GM21423 (cell line): ENCODE measurements at regions not wholly inside any gene's neighbourhood (a gene's known extent, or its start where the extent isn't known, plus 50 kb on each side); places are given as distances from the start of the nearest gene placed in this dataset.

Experiments
- ATAC-seq: cut with Tn5 transposase; IDR thresholded peaks from one replicate; pipeline ENCODE4 v1.9.1; 2021; ENCODE audit warnings: mild to moderate bottlenecking, moderate library complexity; ENCODE audit not compliant: unreplicated experiment

DNA sequence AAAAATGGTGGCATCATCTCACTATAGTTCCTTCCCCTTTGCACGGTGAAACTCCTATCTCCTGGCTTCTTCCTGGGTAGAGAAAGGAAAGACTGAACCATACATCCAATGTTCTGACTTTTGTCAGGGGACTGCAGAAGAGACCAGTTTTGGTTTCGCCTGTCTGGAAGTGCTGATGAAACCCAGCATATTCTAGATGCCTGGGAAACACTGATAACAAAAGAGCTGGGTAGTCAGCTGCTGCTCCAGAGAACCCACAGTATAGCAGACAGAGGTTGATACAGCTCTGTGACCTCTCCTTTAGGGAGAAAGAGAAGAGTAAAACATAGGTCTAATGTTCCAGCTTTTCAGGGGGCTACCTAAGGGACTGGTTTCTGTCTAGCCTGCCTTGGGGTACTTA, 695.3 kb downstream of the DIAPH3 start:
- no peak for ATAC-seq

- ATAC-seq = no peak
Measured at GRCh38 chr13:59471106-59471505, 692.6 kb downstream of the DIAPH3 start.

DNA sequence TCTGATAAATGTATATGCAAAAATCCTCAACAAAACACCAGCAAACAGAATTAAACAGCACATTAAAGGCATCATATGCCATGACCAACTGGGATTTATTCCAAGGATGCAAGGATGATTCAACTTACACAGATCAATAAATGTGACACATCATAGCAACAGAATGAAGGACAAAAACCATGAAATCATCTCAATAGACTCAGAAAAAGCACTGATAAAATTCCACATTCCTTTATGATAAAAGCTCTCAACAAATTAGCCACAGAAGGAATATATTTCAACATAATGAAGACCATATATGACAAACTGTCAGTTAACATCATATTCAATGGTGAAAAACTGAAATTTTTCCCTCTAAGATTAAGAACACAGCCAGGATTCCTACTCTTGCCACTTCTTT, 691.6 kb downstream of the DIAPH3 start:
- ATAC-seq = no peak

DNA sequence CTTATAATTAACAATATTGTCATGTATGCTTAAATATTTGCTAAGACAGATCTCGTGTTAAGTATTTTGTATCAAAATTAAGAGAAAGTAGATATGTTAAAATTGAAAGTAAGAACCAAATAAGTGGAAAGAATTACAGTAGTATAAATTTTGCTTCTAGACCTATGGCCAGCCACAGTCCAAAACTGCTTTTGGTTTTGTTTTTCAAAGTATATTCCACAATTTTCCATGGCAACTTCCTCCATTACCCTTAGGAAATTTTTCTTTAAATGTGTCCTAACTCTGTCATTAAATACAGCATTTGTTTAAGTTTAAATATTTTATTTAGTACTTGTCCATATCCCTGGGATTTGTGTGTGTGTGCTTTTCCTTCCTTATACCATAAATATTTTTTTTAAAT, 689.0 kb downstream of the DIAPH3 start:
- ATAC-seq = no peak

GRCh38 chr13:59475911-59476310, 687.8 kb downstream of the DIAPH3 start:
- no peak for ATAC-seq

DNA sequence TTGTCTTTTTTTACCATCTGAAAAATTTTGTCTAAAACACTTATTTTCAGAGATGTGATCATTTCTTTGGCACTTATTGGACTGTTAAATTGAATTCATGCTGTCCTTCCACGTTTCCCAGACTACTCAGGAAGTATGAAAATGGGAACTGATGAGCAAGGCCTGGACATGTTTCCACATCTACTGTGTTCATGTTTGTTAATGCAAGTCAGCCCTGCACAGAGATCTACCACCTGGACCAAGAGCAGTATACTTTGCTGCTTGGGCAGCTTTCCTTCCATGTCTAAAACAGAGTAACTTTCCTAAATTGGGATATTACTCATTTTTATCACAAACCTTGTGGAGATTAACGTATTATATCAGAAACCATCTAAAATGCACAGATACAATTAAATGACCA, 687.4 kb downstream of the DIAPH3 start:
- no peak for ATAC-seq

DNA sequence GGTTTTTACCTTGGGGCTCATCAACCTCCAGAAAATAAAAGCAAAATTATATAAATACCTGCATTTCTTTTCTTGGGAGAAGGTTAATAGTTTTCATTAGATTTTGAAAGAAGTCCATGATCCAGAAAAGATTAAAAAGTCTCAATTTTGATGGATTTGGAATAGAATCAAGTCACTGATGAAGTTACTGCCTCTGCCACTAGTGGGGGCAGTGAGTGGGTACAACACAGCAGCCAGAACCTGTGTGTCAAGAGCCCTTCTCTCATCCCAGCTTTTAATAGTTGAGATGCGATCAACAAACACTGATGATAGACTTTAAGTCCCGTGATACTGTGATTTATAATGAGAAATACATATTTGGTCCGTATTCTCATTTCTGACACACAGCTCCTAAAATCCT, 686.7 kb downstream of the DIAPH3 start:
- ATAC-seq = no peak

DNA sequence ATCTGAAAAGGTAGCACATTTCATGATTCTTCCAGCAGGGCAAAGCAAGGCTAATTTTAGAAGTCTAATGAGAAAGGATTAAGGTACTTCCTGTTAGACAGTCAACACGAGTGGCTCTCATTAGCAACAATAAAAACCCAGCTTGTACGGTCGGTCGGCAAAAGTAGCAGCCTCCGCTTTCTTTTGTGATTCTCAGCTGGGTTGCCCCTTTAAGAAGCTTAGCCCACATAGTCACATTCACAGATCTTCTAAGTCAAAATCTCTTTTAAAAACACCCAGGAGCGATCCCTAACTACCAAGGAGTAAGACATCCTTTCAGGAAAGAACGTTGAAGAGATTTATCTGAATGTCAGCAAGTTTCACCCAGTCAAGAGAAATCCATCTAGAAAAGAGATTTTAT, 684.8 kb downstream of the DIAPH3 start:
- ATAC-seq = no peak

GRCh38 chr13:59479629-59480028, 684.1 kb downstream of the DIAPH3 start:
- ATAC-seq = no peak

- ATAC-seq = no peak
Measured at GRCh38 chr13:59480396-59481259, 683.1 kb downstream of the DIAPH3 start.

GRCh38 chr13:59483501-59484145, 680.1 kb downstream of the DIAPH3 start:
- ATAC-seq = no peak

DNA sequence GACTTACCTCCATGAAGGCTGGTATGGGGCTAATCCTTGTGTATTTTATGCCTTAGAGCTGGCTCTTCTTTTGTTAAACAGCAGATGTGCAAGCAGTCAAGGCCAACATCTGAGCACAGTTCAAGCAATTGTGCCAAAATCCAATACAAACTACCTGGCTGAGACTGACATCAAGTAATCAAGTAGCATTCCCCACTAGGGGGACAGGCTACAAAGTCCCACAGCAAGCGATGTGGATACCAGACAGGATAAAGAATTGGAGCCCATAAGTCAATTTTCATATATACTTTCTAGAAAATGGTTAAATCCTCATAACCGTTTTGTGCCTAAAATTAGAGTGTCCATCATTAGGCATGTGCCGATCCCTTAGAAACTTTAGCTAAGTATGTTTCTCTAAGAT, 675.8 kb downstream of the DIAPH3 start:
- ATAC-seq = no peak

GRCh38 chr13:59488436-59488835, 675.3 kb downstream of the DIAPH3 start:
- no peak for ATAC-seq

DNA sequence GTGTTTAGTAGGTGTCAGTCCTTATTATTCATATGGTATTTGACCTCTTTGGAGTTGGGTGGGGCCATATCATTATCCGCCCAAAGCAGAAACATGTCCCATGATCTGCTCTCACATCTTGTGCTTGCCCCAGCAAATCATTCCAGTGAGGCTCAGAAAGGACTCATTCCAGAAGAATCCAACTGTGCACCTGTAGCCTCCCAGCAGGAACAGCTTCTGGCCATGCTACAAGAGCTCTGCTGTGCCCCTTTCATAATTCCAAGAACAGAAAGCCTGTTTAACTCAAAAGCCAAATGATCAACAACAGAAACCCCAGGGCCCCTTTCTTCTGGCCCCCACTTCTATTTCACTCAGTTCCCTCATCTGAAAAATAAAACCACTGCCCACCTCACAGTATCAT, 673.1 kb downstream of the DIAPH3 start:
- no peak for ATAC-seq

DNA sequence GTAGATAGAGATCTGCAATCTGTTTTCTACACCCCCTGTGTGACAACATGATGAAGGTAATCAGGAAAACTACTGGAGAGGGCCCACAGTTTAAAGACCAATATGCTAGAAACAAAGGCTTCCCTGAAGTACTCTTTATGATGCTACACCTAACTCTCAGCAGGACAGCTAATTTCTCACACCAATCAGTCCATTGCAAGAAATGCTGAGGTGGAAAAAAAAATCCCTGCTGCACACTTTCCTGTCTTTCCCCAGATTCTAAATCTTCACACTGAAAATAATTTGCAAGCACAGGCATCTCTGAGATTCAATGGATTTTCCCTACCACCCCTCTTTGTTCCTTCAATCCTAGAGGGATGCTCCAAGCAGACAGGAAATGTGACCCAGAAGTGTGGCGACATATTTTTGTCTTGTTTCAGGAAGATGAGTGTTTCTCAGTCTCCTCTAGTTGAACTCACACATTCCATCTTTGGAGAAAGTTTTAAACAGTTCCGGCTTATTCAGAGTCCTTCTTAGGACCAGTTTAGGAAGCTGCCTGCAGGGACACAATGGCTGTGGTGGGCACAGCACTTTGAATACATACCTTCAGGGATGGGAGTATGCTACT, 671.6 kb downstream of the DIAPH3 start:
- ATAC-seq = no peak

DNA sequence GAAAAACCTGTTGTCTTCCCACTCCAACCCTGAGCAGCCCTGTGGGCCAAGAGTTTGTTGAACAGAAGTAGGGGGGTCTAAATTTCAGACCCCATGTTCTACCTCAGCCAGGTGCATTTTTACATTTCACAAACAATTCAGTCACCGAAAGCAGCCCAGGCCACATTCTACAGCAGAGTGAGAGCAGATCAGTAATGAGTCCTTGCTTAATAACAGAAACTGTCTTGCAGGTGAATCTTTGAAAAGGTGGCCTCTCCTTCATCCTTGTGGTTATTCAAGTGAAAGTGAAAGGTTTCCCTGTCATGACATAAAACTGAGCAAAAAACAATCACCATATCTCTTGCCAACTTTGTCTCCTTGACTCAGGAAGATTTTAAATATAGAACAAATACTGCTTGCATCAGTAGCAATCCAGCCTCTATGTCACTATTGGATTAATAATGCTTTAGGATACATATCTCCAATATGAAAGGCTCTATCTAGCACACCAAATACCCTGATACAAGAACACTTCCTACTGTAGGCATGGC, 670.2 kb downstream of the DIAPH3 start:
- no peak for ATAC-seq

- no peak for ATAC-seq
Measured at GRCh38 chr13:59494151-59494550, 669.6 kb downstream of the DIAPH3 start.

GRCh38 chr13:59494560-59494970, 669.2 kb downstream of the DIAPH3 start:
- ATAC-seq = no peak

DNA sequence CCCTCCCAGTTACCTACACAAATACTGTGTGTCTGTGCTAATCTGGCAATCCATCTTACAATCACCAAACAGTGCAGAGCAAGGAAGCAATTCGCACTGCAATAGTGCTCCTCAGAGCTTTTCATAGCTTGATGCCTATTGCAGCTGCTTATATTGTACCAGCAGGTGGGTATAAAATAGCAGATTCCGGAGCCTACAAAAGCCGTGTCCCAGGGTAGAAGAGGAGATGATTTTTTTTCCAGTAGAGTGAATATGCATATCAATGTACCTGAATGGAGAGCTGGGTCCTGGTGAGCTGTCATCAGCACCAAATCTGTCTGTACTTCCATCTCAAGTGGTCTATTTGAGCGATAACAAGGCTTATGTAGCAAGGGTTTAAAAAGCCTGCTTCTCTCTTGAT, 668.4 kb downstream of the DIAPH3 start:
- ATAC-seq = no peak

GRCh38 chr13:59495936-59496512, 667.7 kb downstream of the DIAPH3 start:
- no peak for ATAC-seq

DNA sequence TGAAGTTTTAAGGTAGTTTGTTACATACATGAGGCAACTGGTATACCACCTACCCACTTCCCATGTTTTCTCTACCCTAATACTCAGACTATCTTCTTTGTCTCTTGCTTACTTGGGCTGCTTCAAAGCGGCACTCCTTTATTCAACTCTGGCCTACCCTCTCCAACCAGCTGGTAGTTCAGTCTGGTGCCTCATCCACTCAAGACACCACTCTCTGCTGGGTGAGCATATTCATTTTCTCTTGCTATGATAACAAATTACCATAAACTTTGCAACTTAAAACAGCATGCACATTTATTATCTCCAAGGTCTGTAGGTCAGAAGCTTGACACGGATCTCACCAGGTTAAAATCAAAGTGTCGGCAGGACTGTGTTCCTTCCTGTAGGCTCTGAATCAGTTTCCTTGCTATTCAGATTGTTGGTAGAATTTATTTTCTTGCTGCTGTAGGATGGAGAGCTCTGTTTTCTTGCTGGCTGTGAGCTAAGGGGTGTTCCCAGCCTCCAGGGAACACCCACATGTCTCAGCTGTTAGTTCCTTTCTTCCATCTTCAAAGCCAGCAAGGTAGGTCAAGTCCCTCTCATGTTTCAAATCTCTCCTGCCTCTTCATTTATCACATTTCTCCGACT, 666.0 kb downstream of the DIAPH3 start:
- no peak for ATAC-seq
